SK-N-SH treated with all-trans-retinoic acid at 6 μM for 48 hours (cell line): ENCODE measurements at regions not wholly inside any gene's neighbourhood (a gene's known extent, or its start where the extent isn't known, plus 50 kb on each side); places are given as distances from the start of the nearest gene placed in this dataset.

Source experiments
- ATAC-seq: fragments of 200-7000 bp; cut with Tn5 transposase; 3 replicates; pipeline ENCODE4 v1.9.1; 2020; ENCODE audit warnings: mild to moderate bottlenecking, moderate library complexity
- ARNTL ChIP-seq: fragments of 450-650 bp; formaldehyde crosslinking; IDR thresholded peaks from 2 replicates; pipeline ENCODE4 v1.5.0; 2020; ENCODE audit warnings: low read depth, mild to moderate bottlenecking, moderate library complexity, borderline replicate concordance
- BACH2 ChIP-seq: fragments of 250-450 bp; sonication (Bioruptor Pico); IDR thresholded peaks from 2 replicates; pipeline ENCODE4 v1.9.0; 2021; ENCODE audit warnings: mild to moderate bottlenecking, borderline replicate concordance
- CREB5 ChIP-seq: fragments of 250-450 bp; sonication (Bioruptor Pico); IDR thresholded peaks from 2 replicates; pipeline ENCODE4 v1.5.1; 2020; ENCODE audit warnings: low read depth, mild to moderate bottlenecking, moderate library complexity
- CSDC2 ChIP-seq: fragments of 250-450 bp; sonication (Bioruptor Pico); IDR thresholded peaks from 2 replicates; pipeline ENCODE4 v1.5.0; 2020; ENCODE audit warnings: mild to moderate bottlenecking, moderate library complexity
- ESRRG ChIP-seq: fragments of 250-450 bp; sonication (Bioruptor Pico); IDR thresholded peaks from 2 replicates; pipeline ENCODE4 v1.6.1; 2021; ENCODE audit warnings: mild to moderate bottlenecking
- GLIS3 ChIP-seq: fragments of 250-450 bp; sonication (Bioruptor Pico); IDR thresholded peaks from 2 replicates; pipeline ENCODE4 v1.5.0; 2020; ENCODE audit warnings: mild to moderate bottlenecking, moderate library complexity
- ISL1 ChIP-seq: fragments of 250-450 bp; sonication (Bioruptor Pico); IDR thresholded peaks from 2 replicates; pipeline ENCODE4 v2.1.2; 2022; ENCODE audit warnings: mild to moderate bottlenecking, moderate library complexity
- OSR1 ChIP-seq: fragments of 250-450 bp; sonication (Bioruptor Pico); IDR thresholded peaks from 2 replicates; pipeline ENCODE4 v1.8.0; 2022; ENCODE audit warnings: moderate library complexity, mild to moderate bottlenecking, inconsistent platforms
- PATZ1 ChIP-seq: fragments of 250-450 bp; sonication (Bioruptor Pico); IDR thresholded peaks from 2 replicates; pipeline ENCODE4 v1.8.0; 2020; ENCODE audit warnings: mild to moderate bottlenecking, moderate library complexity, borderline replicate concordance
- POU6F1 ChIP-seq: fragments of 250-450 bp; sonication (Bioruptor Pico); IDR thresholded peaks from 2 replicates; pipeline ENCODE4 v1.8.0; 2021; ENCODE audit warnings: low read depth, mild to moderate bottlenecking, moderate library complexity, borderline replicate concordance
- PPARA ChIP-seq: fragments of 250-450 bp; sonication (Bioruptor Pico); IDR thresholded peaks from 2 replicates; pipeline ENCODE4 v1.5.0; 2020; ENCODE audit warnings: mild to moderate bottlenecking, borderline replicate concordance
- RARB ChIP-seq: fragments of 250-450 bp; sonication (Bioruptor Pico); IDR thresholded peaks from 2 replicates; pipeline ENCODE4 v1.8.0; 2021; ENCODE audit warnings: mild to moderate bottlenecking, moderate library complexity
- SNAI2 ChIP-seq: fragments of 250-450 bp; sonication (Bioruptor Pico); IDR thresholded peaks from 2 replicates; pipeline ENCODE4 v1.5.0; 2020; ENCODE audit warnings: mild to moderate bottlenecking, moderate library complexity
- TCF4 ChIP-seq: fragments of 250-450 bp; sonication (Bioruptor Pico); IDR thresholded peaks from 2 replicates; pipeline ENCODE4 v1.8.0; 2021; ENCODE audit warnings: mild to moderate bottlenecking, moderate library complexity, borderline replicate concordance
- TOX ChIP-seq: fragments of 250-450 bp; sonication (Bioruptor Pico); IDR thresholded peaks from 2 replicates; pipeline ENCODE4 v1.8.0; 2021; ENCODE audit warnings: mild to moderate bottlenecking, moderate library complexity, borderline replicate concordance
- TSHZ2 ChIP-seq: fragments of 250-450 bp; sonication (Bioruptor Pico); IDR thresholded peaks from 2 replicates; pipeline ENCODE4 v1.5.0; 2020; ENCODE audit warnings: mild to moderate bottlenecking, moderate library complexity
- ZFP3 ChIP-seq: fragments of 250-450 bp; sonication (Bioruptor Pico); IDR thresholded peaks from 2 replicates; pipeline ENCODE4 v1.5.0; 2020; ENCODE audit warnings: mild to moderate bottlenecking, moderate library complexity
- ZFP30 ChIP-seq: fragments of 450-650 bp; formaldehyde crosslinking; IDR thresholded peaks from 2 replicates; pipeline ENCODE4 v1.5.0; 2022; ENCODE audit warnings: mild to moderate bottlenecking, moderate library complexity
- ZNF565 ChIP-seq: fragments of 450-650 bp; formaldehyde crosslinking; conservative IDR thresholded peaks from 2 replicates; pipeline ENCODE4 v1.5.0; 2020; ENCODE audit warnings: low read depth, mild to moderate bottlenecking, moderate library complexity
- ZNF70 ChIP-seq: fragments of 450-650 bp; formaldehyde crosslinking; IDR thresholded peaks from 2 replicates; pipeline ENCODE4 v1.5.0; 2020; ENCODE audit warnings: mild to moderate bottlenecking, moderate library complexity
- ZNF8 ChIP-seq: fragments of 450-650 bp; formaldehyde crosslinking; IDR thresholded peaks from 2 replicates; pipeline ENCODE4 v1.5.0; 2020; ENCODE audit warnings: mild to moderate bottlenecking, moderate library complexity

- TF ChIP-seq PATZ1 (CRISPR knock-in tag) (no peak), BACH2 (CRISPR knock-in tag) (no peak)
These were observed 172.6 kb downstream of the SLITRK6 start (continued) for GRCh38 chr13:85626603-85627002.

- TF ChIP-seq TSHZ2 (CRISPR knock-in tag) (no peak), RARB (CRISPR knock-in tag) (no peak), CSDC2 (no peak), POU6F1 (no peak)
- TF ChIP-seq, all 23 proteins: peak for 0
- no peak for ATAC-seq
These were observed 179.9 kb downstream of the SLITRK6 start for GRCh38 chr13:85619321-85619720.

- TF ChIP-seq ZFP3: no peak
- no peak for TF ChIP-seq GLIS3 (CRISPR knock-in tag)
- no peak for TF ChIP-seq ZNF70 (CRISPR knock-in tag)
- no peak for TF ChIP-seq ARNTL
- TF ChIP-seq ZNF8 (CRISPR knock-in tag): no peak
- no peak for TF ChIP-seq ISL1 (CRISPR knock-in tag)
- TF ChIP-seq BACH2 (CRISPR knock-in tag): no peak
- TF ChIP-seq RARB (CRISPR knock-in tag): no peak
- no peak for TF ChIP-seq SNAI2 (CRISPR knock-in tag)
- TF ChIP-seq TCF4: no peak
- no peak for TF ChIP-seq ESRRG (CRISPR knock-in tag)
- TF ChIP-seq TOX (CRISPR knock-in tag): no peak
- TF ChIP-seq CSDC2: no peak
- no peak for TF ChIP-seq ZFP30 (CRISPR knock-in tag)
- no peak for TF ChIP-seq POU6F1
- TF ChIP-seq TSHZ2 (CRISPR knock-in tag): no peak
- TF ChIP-seq PPARA (CRISPR knock-in tag): no peak
- TF ChIP-seq, all 23 proteins: peak for 0
- no peak for ATAC-seq
These were observed 180.7 kb downstream of the SLITRK6 start for GRCh38 chr13:85618521-85618920.

- ATAC-seq: no peak
- TF ChIP-seq TCF4: no peak
- no peak for TF ChIP-seq TSHZ2 (CRISPR knock-in tag)
- no peak for TF ChIP-seq CREB5 (CRISPR knock-in tag)
- TF ChIP-seq ZNF565 (CRISPR knock-in tag): no peak
- no peak for TF ChIP-seq OSR1 (CRISPR knock-in tag)
- TF ChIP-seq BACH2 (CRISPR knock-in tag): no peak
These were observed 182.9 kb downstream of the SLITRK6 start for GRCh38 chr13:85616275-85616674.
